Esophagus squamous epithelium (tissue), 4 donors: ENCODE measurements at regions not wholly inside any gene's neighbourhood (a gene's known extent, or its start where the extent isn't known, plus 50 kb on each side); places are given as distances from the start of the nearest gene placed in this dataset.
"Not testable (repeated sequence)": the region's sequence is repeated elsewhere in the genome, so short reads cannot be mapped to it uniquely, and the experiment has no call there.

ENCODE experiments used
- POLR2A ChIP-seq, 4 donors: fragments of 450-650 bp; IDR thresholded peaks; one replicate each; pipeline ENCODE4 v1.6.1; 2017; ENCODE audit warnings: antibody characterized with exemption in 4 of 4, mild to moderate bottlenecking in 4 of 4, moderate library complexity in 3 of 4
- TF ChIP-seq, protein P1 (sequence below), 6 experiments: fragments of 450-650 bp in 4 of 6; fragments of 200-600 bp in 2 of 6; sonication (generic) in 2 of 6; IDR thresholded peaks; one replicate each; pipeline ENCODE4 v1.5.1; 2016 to 2019; ENCODE audit warnings: antibody characterized with exemption in 6 of 6, mild to moderate bottlenecking in 4 of 6, moderate library complexity in 4 of 6

- TF ChIP-seq, protein P1, sequence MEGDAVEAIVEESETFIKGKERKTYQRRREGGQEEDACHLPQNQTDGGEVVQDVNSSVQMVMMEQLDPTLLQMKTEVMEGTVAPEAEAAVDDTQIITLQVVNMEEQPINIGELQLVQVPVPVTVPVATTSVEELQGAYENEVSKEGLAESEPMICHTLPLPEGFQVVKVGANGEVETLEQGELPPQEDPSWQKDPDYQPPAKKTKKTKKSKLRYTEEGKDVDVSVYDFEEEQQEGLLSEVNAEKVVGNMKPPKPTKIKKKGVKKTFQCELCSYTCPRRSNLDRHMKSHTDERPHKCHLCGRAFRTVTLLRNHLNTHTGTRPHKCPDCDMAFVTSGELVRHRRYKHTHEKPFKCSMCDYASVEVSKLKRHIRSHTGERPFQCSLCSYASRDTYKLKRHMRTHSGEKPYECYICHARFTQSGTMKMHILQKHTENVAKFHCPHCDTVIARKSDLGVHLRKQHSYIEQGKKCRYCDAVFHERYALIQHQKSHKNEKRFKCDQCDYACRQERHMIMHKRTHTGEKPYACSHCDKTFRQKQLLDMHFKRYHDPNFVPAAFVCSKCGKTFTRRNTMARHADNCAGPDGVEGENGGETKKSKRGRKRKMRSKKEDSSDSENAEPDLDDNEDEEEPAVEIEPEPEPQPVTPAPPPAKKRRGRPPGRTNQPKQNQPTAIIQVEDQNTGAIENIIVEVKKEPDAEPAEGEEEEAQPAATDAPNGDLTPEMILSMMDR (IDR thresholded peaks at IDR 0.05), result not testable (repeated sequence)
- not testable (repeated sequence) for TF ChIP-seq POLR2A (IDR thresholded peaks at IDR 0.05)
Measured at GRCh38 chr7:153989066-153989627, 63.1 kb upstream of the DPP6 start.
